GM21619 (cell line): ENCODE measurements at regions not wholly inside any gene's neighbourhood (a gene's known extent, or its start where the extent isn't known, plus 50 kb on each side); places are given as distances from the start of the nearest gene placed in this dataset.
"Not testable (repeated sequence)": the region's sequence is repeated elsewhere in the genome, so short reads cannot be mapped to it uniquely, and the experiment has no call there.

Experiments used
- ATAC-seq: cut with Tn5 transposase; IDR thresholded peaks from one replicate; pipeline ENCODE4 v1.9.1; 2021; ENCODE audit not compliant: unreplicated experiment

DNA sequence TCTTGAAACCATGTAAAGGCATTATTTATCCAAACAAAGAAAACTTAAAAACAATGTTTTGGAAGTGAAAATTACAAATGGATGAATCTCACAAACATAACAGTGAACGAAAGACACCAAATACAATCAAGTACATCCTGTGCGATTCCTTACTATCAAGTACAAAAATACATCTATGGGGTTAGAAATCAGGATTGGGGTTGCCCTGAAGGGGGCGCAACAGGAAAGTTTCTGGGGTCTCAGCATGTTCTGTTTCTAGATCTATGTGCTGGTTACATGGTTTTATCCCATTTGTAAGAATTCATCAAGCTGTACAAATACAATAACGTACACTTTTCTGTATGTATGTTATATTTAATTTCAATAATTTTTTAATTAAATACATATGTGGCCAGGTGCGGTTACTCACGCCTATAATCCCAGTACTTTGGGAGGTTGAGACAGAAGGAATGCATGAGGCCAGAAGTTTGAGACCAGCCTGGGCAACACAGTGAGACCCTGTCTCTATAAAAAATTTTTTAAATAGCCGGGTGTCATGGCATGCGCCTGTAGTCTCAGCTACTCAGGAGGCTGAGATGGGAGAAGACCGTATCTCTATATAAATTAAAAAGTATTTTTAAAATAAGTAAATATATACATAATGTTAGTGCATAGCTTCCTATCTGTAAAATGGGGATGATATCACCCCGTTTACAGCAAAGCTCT is 121.5 kb upstream of the SOD1 start:
- ATAC-seq: no peak

- no peak for ATAC-seq
Measured at GRCh38 chr21:31536138-31536537, 123.4 kb upstream of the SOD1 start.

DNA sequence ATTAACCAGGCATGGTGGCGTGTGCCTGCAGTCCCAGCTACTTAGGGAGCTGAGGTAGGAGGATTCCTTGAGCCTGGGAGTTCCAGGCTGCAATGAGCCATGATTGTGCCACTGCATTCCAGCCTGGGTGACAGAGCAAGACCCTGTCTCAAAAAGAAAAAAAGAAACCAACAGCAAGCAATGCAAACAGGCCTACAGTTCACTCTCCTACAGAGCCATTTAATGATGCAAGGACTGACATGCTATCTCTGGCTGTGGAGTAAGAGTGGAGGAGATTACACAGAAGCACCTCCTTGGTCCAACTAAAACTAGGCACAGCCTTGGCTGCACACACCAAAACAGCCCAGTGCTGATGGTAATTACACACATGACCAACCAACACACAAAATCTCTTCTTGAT is 127.5 kb upstream of the SOD1 start:
- ATAC-seq: no peak

GRCh38 chr21:31530897-31531705 is 128.4 kb upstream of the SOD1 start:
- ATAC-seq: no peak

DNA sequence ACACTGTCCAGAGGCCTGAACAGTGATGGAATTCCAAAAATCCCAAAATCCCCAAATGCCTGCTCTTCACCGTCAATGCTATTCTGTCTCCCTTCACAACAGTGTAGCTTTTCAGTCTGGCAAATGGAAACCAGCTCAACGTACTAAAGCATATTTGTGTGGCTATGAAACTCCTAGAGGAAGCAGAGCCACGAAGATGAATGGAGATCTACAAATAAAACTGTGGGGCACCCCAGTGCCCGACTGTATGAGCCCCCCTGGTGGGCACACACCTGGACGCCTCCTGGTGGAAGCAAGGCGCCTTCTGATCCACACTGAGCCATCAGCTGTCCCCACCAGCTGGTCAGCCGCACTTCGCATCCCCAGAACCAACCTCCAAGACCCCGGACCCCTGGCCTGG is 129.1 kb upstream of the SOD1 start:
- no peak for ATAC-seq

DNA sequence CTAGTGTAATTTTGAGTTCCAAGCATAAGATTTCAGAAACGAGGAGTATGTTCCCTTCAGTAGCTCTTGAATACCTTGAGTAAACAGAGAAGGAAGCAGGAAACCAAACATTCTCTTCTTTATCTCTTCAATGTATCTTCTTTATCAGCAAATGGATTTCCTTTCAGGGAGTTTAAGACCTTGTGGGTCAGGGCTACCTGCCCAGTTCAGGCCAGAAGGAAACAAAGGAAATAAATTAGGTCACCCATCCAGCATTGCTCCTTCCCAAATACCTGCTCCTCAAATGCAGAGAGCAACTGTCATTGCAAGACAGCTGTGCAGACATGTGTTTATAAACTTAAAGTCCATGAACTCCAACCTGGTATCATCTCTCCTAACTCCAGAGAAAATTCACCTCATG is 130.1 kb upstream of the SOD1 start:
- no peak for ATAC-seq

DNA sequence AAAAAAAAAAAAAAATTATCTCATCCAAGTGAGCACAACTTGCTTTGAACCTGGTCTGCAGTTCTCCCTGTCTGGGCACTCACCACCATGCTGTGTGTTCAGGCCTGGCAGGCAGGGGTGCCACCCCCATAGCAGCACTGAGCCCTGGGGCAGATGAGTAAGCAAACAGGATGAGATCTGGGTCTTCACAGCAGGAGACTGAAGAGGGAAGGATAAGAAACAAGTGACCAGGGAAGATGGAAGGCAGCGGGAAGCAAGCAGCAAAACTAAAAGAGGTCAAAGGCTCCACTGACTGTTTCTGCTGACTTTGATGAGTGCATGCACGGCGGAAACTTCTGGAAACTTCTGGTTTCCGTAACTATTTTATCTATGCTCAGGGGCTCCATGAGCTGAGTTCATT is 133.5 kb upstream of the SOD1 start:
- ATAC-seq: no peak

DNA sequence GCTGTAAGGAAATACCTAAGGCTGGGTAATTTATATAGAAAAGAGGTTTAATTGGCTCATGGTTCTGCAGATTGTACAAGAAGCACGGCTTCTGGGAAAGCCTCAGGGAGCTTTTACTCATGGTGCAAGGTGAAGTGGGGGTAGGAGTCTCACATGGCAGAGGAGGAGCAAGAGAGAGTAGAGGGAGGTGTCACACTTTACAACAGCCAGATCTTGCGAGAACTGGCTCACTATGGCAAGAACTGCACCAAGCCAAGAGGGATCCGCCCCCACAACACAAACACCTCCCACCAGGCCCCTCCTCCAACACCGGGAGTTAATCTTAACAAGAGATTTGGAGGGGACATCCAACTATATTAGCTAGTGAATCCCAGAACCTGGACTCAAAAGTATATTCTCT is 135.4 kb upstream of the SOD1 start:
- no peak for ATAC-seq

DNA sequence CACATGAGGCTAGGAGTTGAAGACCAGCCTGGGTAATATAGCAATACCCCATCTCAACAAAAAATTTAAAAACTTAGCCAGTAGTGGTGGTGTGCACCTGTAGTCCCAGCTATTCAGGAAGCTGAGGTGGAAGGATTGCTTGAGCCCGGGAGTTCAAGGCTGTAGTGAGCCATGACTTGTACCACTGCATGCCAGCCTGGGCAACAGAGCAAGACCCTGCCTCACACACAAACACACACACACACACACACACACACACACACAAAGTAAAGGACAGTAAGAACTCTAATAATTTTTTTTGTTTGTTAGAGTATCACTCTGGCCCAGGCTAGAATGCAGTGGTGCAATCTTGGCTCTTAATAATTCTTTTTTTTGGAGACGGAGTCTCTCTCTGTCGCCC is 138.0 kb upstream of the SOD1 start:
- ATAC-seq: no peak

DNA sequence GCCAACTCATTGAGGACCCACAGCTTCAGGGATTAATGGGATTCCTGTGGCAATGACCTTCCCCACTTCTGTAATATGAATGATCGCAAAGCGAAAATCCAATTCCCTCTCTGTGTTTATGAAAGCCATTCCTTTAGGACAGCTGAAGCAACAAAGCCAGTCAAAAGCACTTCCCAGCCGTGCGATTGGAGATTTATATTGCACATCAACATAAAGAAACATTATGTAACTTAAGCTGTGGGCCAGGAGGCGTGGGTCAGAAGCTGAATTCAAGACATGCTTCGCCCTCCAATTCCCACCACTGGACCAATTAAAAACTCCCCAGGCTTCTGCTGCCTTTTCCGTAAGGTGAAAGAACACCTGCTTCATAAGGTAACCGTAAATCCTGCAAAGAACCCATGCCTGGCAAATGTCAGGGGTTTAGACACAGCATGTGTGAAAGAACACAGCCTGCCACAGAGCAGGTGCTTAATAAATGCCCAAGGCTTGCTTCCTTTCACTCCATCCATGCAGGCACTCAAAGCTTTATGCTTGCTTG is 138.9 kb upstream of the SOD1 start:
- ATAC-seq: no peak

DNA sequence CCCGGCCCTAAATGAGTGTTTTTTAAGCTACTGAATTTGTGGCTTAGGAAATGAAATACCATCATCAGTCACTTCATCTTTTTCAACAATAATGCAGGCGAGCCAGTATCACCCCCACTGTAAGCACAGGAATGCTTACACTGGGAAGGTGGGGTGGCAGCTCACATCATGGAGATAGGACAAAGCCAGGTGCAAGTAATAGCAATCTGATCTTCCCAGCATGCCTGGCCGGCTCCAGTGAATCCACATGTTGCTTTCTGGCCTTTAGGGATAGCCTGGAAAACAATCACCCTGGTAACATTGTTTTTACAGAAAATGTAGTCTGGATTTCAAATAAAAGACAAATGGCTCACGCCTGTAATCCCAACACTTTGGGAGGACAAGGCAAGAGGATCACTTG is 140.9 kb upstream of the SOD1 start:
- no peak for ATAC-seq

DNA sequence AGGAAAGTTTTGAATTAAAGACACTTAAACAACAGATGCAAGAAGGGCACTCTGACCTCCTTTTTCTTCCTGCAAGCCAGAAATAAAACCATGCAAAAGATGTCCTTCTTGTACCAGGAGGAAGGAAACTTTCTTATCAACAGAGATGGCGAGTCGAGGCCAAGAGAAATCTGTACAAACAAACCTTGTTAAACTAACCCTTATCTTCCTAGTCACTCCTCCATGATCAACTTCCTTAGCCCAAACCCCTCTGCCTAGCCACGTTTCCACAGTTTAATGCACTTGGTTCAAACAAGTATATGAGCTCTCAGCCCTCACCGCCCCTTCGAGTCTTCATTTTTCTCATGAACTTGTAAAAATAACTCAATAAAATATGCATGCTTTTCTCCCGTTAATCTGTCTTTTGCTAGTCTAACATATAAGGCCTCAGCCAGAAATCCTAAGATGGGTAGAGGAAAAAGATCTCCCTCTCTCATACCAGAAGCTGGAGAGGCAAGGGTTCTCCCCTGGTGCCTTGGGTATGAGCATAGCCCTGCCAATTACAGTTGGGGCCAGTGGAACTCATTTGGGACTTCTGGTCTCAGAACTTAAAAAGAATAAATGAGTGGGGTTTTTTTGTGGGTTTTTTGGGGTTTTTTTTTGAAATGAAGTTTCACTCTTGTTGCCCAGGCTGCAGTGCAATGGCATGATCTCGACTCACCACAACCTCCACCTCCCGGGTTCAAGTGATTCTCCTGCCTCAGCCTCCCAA is 141.7 kb upstream of the SOD1 start:
- no peak for ATAC-seq

- ATAC-seq: no peak
Measured at GRCh38 chr21:31515253-31515652, 144.2 kb upstream of the SOD1 start.

DNA sequence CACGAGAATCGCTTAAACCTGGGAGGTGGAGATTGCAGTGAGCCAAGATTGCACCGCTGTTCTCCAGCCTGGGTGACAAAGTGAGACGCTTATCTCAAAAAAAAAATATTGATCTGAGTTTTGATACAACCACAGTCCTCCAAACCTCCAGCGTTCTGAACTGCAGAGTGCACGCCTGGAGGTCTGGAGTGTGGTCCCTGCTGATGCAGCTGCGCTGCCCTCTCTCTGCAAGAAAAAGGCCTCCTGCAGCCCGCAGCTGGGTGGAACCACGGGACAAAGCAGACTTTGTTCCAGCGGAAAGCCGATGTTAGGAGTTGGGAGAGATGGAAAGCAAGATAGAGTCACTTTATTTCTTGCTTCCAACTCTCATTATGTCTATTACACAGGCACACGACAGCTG is 144.9 kb upstream of the SOD1 start:
- ATAC-seq: no peak

- not testable (repeated sequence) for ATAC-seq
Measured at GRCh38 chr21:31513541-31513940, 146.0 kb upstream of the SOD1 start.

- not testable (repeated sequence) for ATAC-seq
Measured at GRCh38 chr21:31511999-31512398, 147.5 kb upstream of the SOD1 start.

GRCh38 chr21:31511258-31511657 is 148.2 kb upstream of the SOD1 start:
- ATAC-seq: no peak

- ATAC-seq: peak; percentile 43
Measured at GRCh38 chr21:31509194-31510017, 150.1 kb upstream of the SOD1 start.

- ATAC-seq: no peak
Measured at GRCh38 chr21:31505975-31506374, 153.5 kb upstream of the SOD1 start.

DNA sequence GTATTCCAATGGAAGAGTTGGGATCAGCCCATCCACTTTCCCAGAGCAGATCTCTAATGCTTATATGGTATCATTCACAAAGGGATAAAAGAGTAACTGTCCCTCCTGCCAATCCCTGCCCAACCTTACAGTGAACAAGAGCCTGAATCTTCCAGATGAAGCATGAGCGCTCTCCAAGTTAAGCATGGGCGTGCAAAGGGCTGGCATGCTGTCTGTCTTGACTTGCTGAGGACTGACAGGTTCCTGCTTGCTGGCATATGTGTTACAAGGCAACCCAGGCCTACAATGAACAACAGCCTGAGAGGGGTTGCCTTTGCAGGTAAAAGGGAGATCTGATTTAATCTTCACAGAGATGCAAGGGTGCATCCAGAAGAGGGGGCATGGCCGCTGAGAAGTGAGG is 155.6 kb upstream of the SOD1 start:
- no peak for ATAC-seq

DNA sequence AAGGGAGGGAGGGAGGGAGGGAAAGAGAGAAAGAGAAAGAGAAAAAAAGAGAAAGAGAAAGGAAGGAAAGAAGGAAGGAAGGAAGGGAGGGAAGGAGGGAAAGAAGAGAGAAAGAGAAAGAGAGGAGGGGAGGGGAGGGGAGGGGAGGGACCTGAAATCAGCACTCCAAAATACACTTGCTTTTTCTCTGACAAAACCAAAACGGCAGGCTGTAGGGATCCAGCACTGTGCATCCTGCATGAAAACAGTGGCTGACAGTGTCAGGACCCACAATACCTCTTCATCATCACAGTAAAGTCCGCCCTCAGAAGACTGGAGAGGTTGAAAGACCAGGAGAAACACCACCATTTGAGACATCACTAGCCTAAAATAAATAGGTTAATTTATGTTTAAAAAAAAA is 156.0 kb upstream of the SOD1 start:
- no peak for ATAC-seq
